GM23338 (cell line): ENCODE measurements at regions not wholly inside any gene's neighbourhood (a gene's known extent, or its start where the extent isn't known, plus 50 kb on each side); places are given as distances from the start of the nearest gene placed in this dataset.
A peak's percentile ranks its signal among the peaks of the same experiment; 100 is the strongest.

Experiments
- ATAC-seq: fragments of 200-7000 bp; cut with Tn5 transposase; 3 replicates; pipeline ENCODE4 v1.9.1; 2020
- DNase-seq: peaks from one replicate; pipeline ENCODE4 v3.0.0-alpha.2; 2015; ENCODE audit warnings: low spot score
- H2AFZ ChIP-seq: fragments of 200-600 bp; sonication (generic); 2 replicates; pipeline ENCODE4 v1.8.0; 2016; ENCODE audit warnings: antibody characterized with exemption, mild to moderate bottlenecking, moderate library complexity
- H3F3A ChIP-seq: fragments of 200-600 bp; sonication (generic); replicated peaks from 2 replicates; pipeline ENCODE4 v1.8.0; 2017; ENCODE audit warnings: antibody characterized with exemption, mixed run types, low read depth
- H3K27ac ChIP-seq: fragments of 200-600 bp; sonication (generic); 2 replicates; pipeline ENCODE4 v1.6.1; 2016; ENCODE audit warnings: low read depth
- H3K27me3 ChIP-seq: fragments of 200-600 bp; sonication (generic); 2 replicates; pipeline ENCODE4 v1.8.0; 2016; ENCODE audit warnings: mild to moderate bottlenecking, mixed run types, moderate library complexity; ENCODE audit not compliant: insufficient read depth
- H3K36me3 ChIP-seq: fragments of 200-600 bp; sonication (generic); 2 replicates; pipeline ENCODE4 v1.8.0; 2016; ENCODE audit warnings: mild to moderate bottlenecking; ENCODE audit not compliant: insufficient read depth
- H3K4me1 ChIP-seq: fragments of 200-600 bp; sonication (generic); 2 replicates; pipeline ENCODE4 v1.8.0; 2016; ENCODE audit warnings: mild to moderate bottlenecking, moderate library complexity; ENCODE audit not compliant: insufficient read depth
- H3K4me2 ChIP-seq: fragments of 200-600 bp; sonication (generic); 2 replicates; pipeline ENCODE4 v1.7.1; 2017; ENCODE audit warnings: mixed run types
- H3K4me3 ChIP-seq: fragments of 200-600 bp; sonication (generic); 2 replicates; pipeline ENCODE4 v1.6.1; 2016; ENCODE audit warnings: mixed run types
- H3K79me2 ChIP-seq: fragments of 200-600 bp; sonication (generic); replicated peaks from 2 replicates; pipeline ENCODE4 v1.8.0; 2017; ENCODE audit warnings: mild to moderate bottlenecking; ENCODE audit not compliant: insufficient read depth
- H3K9me2 ChIP-seq: fragments of 200-600 bp; sonication (generic); 2 replicates; pipeline ENCODE4 v1.8.0; 2017; ENCODE audit not compliant: insufficient read depth
- H4K20me1 ChIP-seq: fragments of 200-600 bp; sonication (generic); replicated peaks from 2 replicates; pipeline ENCODE4 v1.8.0; 2017; ENCODE audit warnings: mild to moderate bottlenecking; ENCODE audit not compliant: insufficient read depth
- H3K27ac Mint-ChIP-seq: 2 replicates; pipeline ENCODE4 v1.8.0; 2020; ENCODE audit warnings: inconsistent platforms, mild to moderate bottlenecking, moderate library complexity, mixed read lengths
- H3K27me3 Mint-ChIP-seq: 3 replicates; pipeline ENCODE4 v1.8.0; 2022; ENCODE audit warnings: low read depth, mild to moderate bottlenecking, moderate library complexity, mixed read lengths, inconsistent platforms; ENCODE audit not compliant: insufficient read depth, poor library complexity
- H3K36me3 Mint-ChIP-seq: 3 replicates; pipeline ENCODE4 v1.8.0; 2021; ENCODE audit warnings: low read depth, mild to moderate bottlenecking, inconsistent platforms, moderate library complexity, mixed read lengths
- H3K4me1 Mint-ChIP-seq: 3 replicates; pipeline ENCODE4 v1.8.0; 2020; ENCODE audit warnings: mild to moderate bottlenecking, inconsistent platforms, mixed read lengths
- H3K4me3 Mint-ChIP-seq: 3 replicates; pipeline ENCODE4 v1.8.0; 2021; ENCODE audit warnings: moderate library complexity, mild to moderate bottlenecking, inconsistent platforms, mixed read lengths
- H3K9me3 Mint-ChIP-seq: 3 replicates; pipeline ENCODE4 v1.8.0; 2020; ENCODE audit warnings: moderate library complexity, mild to moderate bottlenecking, inconsistent platforms, mixed read lengths
- CREB1 ChIP-seq: fragments of 250-450 bp; sonication (Bioruptor Pico); IDR thresholded peaks from 2 replicates; pipeline ENCODE4 v1.5.0; 2020; ENCODE audit warnings: low read depth, mild to moderate bottlenecking, moderate library complexity
- CTCF ChIP-seq, 2 experiments: fragments of 200-600 bp in 1 of 2; sonication (generic) in 1 of 2; conservative IDR thresholded peaks; 2 replicates each; pipeline versions ENCODE4 v1.5.1 to v1.6.1; 2016 to 2017; ENCODE audit warnings: antibody characterized with exemption in 2 of 2, low read depth in 2 of 2, mild to moderate bottlenecking in 2 of 2, moderate library complexity in 1 of 2
- EZH2 ChIP-seq: fragments of 200-600 bp; sonication (generic); IDR thresholded peaks from one replicate; pipeline ENCODE4 v1.8.0; 2017; ENCODE audit warnings: antibody characterized with exemption, mild to moderate bottlenecking, low read depth; ENCODE audit not compliant: unreplicated experiment
- JUNB ChIP-seq: IDR thresholded peaks from one replicate; pipeline ENCODE4 v1.6.1; 2016; ENCODE audit warnings: antibody characterized with exemption; ENCODE audit not compliant: unreplicated experiment
- NANOG ChIP-seq: IDR thresholded peaks from 2 replicates; pipeline ENCODE4 v1.6.1; 2016; ENCODE audit warnings: antibody characterized with exemption, borderline replicate concordance
- POLR2AphosphoS5 ChIP-seq: IDR thresholded peaks from 2 replicates; pipeline ENCODE4 v1.6.1; 2016; ENCODE audit warnings: antibody characterized with exemption, low read depth
- STAT1 ChIP-seq: IDR thresholded peaks from one replicate; pipeline ENCODE4 v1.6.1; 2016; ENCODE audit warnings: antibody characterized with exemption; ENCODE audit not compliant: unreplicated experiment
- ZNF114 ChIP-seq: fragments of 250-450 bp; sonication (Bioruptor Pico); IDR thresholded peaks from 2 replicates; pipeline ENCODE4 v1.5.0; 2020; ENCODE audit warnings: mild to moderate bottlenecking, moderate library complexity

- TF ChIP-seq EZH2 (no peak), ZNF114 (no peak)
These were observed 278.2 kb upstream of the LRRTM4 start (continued) for GRCh38 chr2:77800410-77800809.

GRCh38 chr2:77807531-77808215 is 285.5 kb upstream of the LRRTM4 start:
- no peak overlapping the region for H3K4me2 ChIP-seq
- no peaks in the 10 kb centered on the region; the same call in 1 of the 2 replicates for H3K4me1 ChIP-seq
- H3F3A ChIP-seq, result no peaks in the 10 kb centered on the region
- H3K79me2 ChIP-seq, result no peaks in the 10 kb centered on the region
- no peak for TF ChIP-seq JUNB
- no peak for TF ChIP-seq STAT1
- H4K20me1 ChIP-seq, result no peaks in the 10 kb centered on the region
- peaks cover 15% of the 10 kb centered on the region for H3K9me3 Mint-ChIP-seq
- ATAC-seq (no peak), DNase-seq (no peak)
- H3K27me3 ChIP-seq, result no peaks in the 10 kb centered on the region
- H3K4me3 ChIP-seq, result no peak overlapping the region
- H3K9me2 ChIP-seq, result 0 out of 2 replicates have a peak, but pooled peaks cover 9% of the 10 kb centered on the region
- no peak overlapping the region for H3K27ac Mint-ChIP-seq
- H3K4me1 Mint-ChIP-seq, result no peaks in the 10 kb centered on the region
- H3K4me3 Mint-ChIP-seq, result no peak overlapping the region
- H3K27ac ChIP-seq, result no peak overlapping the region
- no peaks in the 10 kb centered on the region for H3K36me3 ChIP-seq
- peaks cover 36% of the 10 kb centered on the region for H3K36me3 Mint-ChIP-seq
- H2AFZ ChIP-seq, result peak overlapping the region; percentile 63
- H3K27me3 Mint-ChIP-seq, result no peaks in the 10 kb centered on the region

GRCh38 chr2:77808599-77808998 is 286.4 kb upstream of the LRRTM4 start:
- no peak for ATAC-seq
- Histone ChIP-seq H4K20me1 (no peaks in the 10 kb centered on the region), H3K27ac (no peak overlapping the region), H3K9me2 (0 out of 2 replicates have a peak, but pooled peaks cover 9% of the 10 kb centered on the region), H3K4me2 (no peak overlapping the region), H3F3A (no peaks in the 10 kb centered on the region), H3K4me3 (no peak overlapping the region), H3K27me3 (no peaks in the 10 kb centered on the region), H3K4me1 (peaks cover 4% of the 10 kb centered on the region; the same call in 1 of the 2 replicates), H3K36me3 (no peaks in the 10 kb centered on the region), H2AFZ (no peak overlapping the region), H3K79me2 (no peaks in the 10 kb centered on the region)
- DNase-seq, result no peak
- H3K4me1 Mint-ChIP-seq, result peaks cover 4% of the 10 kb centered on the region
- peaks cover 15% of the 10 kb centered on the region for H3K9me3 Mint-ChIP-seq
- no peak overlapping the region for H3K27ac Mint-ChIP-seq
- no peak for TF ChIP-seq POLR2AphosphoS5
- no peak for TF ChIP-seq CREB1
- no peak for TF ChIP-seq CTCF (conservative IDR thresholded peaks at IDR 0.05; ENCODE audit: low read depth in 2 of 2)
- H3K36me3 Mint-ChIP-seq, result peaks cover 36% of the 10 kb centered on the region
- H3K4me3 Mint-ChIP-seq, result no peak overlapping the region
- H3K27me3 Mint-ChIP-seq, result no peaks in the 10 kb centered on the region

DNA sequence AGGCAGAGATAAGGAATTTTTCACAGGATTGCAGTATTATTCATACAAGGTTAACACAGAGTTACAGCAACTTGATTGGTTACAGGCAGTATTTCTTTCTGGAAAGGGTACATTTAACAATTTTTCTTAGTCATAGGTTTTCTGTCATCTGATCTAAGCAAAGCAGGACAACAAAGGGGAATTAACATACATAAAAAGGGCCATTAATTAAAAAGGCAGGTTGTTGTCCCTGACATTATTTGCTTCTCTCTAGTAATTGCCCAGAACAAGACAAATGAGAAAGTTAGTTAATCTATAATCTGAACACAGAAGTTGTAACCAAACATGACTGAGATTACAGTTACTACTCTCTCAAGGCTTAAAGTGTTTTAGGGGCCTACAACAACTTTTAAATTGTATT is 291.4 kb upstream of the LRRTM4 start:
- ATAC-seq, result no peak
- 0 out of 2 replicates have a peak overlapping the region, but pooled peaks have one; percentile 2 for H3K27ac Mint-ChIP-seq

More for the DNA sequence above, 291.4 kb upstream of the LRRTM4 start:
- TF ChIP-seq ZNF114, result no peak
- no peak for TF ChIP-seq NANOG
- TF ChIP-seq STAT1, result no peak
- H3K36me3 Mint-ChIP-seq, result peaks cover 26% of the 10 kb centered on the region
- H3K4me3 Mint-ChIP-seq, result no peak overlapping the region
- Histone ChIP-seq H3K4me3 (no peak overlapping the region), H3K4me1 (peaks cover 10% of the 10 kb centered on the region; the same call in 1 of the 2 replicates), H3K79me2 (no peaks in the 10 kb centered on the region), H3K27ac (no peak overlapping the region), H3K27me3 (no peaks in the 10 kb centered on the region), H3K36me3 (no peaks in the 10 kb centered on the region), H3K9me2 (no peaks in the 10 kb centered on the region), H2AFZ (no peak overlapping the region), H4K20me1 (no peaks in the 10 kb centered on the region), H3F3A (no peaks in the 10 kb centered on the region), H3K4me2 (no peak overlapping the region)
- H3K4me1 Mint-ChIP-seq, result peaks cover 8% of the 10 kb centered on the region
- H3K9me3 Mint-ChIP-seq, result peaks cover 11% of the 10 kb centered on the region
- no peak for DNase-seq
- H3K27me3 Mint-ChIP-seq, result peaks cover 3% of the 10 kb centered on the region
